HK-2 (cell line): ENCODE measurements at regions not wholly inside any gene's neighbourhood (a gene's known extent, or its start where the extent isn't known, plus 50 kb on each side); places are given as distances from the start of the nearest gene placed in this dataset.
"Not testable (repeated sequence)": the region's sequence is repeated elsewhere in the genome, so short reads cannot be mapped to it uniquely, and the experiment has no call there.

Source experiments
- DNase-seq: peaks from one replicate; pipeline ENCODE4 v3.0.0-alpha.2; 2018; ENCODE audit not compliant: unreplicated experiment

DNA sequence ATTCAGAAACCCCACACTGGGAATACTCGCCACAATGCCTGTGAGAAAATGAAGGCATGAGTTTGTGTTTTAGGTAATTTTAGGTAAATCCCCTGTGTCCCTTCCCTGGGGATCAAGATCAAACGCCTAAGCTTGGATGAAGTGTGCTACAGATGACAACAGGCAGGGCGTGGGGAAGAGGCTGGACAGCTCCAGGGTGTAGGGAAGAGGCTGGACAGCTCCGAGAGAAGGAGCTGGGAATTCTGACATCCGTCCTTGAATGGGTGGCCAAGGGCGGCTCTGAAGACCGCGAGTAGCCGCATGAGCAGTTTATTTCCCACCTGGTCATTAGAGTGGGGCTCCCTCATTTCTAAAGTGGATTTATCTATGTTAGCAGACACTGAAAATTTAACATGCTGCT is 109.7 kb downstream of the RAMP3 start:
- no peak for DNase-seq

DNA sequence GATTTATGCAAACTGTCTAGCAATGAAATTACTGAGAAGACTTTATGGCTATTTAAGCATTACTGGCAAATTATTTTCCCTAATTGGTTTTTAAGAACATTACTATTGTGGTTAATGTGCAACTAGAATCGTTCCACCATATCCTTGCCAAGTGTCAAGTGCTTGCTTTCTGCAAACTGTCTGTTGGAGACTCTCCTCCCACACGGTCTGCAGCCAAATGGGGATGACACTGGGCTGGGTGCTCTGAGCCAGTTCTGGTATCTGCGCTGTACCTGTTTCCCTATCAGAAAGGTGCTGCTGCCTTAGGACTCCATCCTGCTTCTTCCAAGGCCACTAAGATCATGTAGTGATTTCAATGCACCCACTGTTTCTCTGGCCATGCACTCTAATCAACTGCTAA is 110.4 kb downstream of the RAMP3 start:
- no peak for DNase-seq

DNA sequence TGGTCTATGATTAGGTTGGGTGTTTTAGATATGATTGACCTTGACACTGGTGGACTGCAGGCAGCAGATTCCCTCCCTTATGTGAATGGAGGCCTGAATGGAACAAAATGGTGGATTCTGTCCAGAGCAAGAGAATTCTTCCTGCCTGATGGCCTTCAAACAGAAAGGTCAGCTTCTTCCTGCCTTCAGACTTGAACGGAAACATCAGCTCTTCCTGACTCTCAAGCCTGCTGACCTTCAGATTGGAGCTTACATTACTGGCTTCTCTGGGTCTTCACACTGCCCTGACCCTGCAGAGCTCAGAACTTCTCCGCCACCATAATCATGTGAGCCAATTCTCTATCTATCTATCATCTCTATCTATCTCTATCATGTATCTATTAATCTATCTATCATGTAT is 111.6 kb downstream of the RAMP3 start:
- DNase-seq: no peak

DNA sequence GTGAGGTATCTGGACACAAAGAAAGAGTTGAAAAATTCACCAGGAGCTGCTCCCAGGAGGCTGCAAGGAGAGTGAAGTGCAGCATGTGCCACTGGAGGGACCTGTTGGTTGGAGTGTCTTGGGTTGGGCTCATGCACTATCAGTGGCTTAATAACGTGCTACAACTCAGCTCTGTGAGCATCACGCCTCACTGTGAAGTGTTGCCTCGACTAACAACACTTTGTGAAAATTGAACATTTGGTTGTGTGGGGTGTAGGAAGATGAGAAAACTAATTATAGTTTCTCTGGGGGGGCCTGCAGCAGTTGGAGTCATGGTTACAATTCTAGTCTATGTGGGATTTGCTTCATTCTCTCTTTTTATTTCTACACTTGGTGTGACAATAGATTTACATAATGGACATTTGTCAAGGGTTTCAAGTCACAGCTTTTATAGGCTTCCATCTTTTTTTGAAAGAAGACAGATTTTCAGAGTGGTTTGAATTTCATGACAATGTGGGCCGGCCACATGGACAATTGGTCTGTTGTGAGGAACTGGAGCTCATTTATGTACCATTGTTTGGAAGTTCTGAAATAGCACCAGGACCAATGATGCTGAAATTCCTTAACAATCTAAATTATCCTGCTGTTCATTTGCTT is 121.3 kb downstream of the RAMP3 start:
- no peak for DNase-seq

DNA sequence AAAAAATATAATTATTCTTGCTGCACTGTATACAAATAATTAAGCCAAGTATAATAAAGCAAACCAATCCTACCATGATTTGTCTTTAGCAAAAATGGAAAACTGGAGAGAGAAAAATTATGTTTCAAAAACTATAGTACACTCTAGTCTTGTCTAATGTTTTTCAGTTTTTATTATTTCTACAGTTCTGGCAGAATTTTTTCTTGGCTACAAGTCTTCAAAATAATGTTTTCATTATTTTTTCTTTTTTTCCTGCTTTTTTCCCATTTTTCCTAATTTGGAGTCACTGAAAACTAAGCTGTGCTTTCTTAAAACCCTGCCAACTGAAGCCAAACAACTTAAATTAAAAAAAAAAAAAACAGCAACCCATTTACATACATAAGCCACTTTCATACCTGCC is 132.0 kb downstream of the RAMP3 start:
- not testable (repeated sequence) for DNase-seq

DNA sequence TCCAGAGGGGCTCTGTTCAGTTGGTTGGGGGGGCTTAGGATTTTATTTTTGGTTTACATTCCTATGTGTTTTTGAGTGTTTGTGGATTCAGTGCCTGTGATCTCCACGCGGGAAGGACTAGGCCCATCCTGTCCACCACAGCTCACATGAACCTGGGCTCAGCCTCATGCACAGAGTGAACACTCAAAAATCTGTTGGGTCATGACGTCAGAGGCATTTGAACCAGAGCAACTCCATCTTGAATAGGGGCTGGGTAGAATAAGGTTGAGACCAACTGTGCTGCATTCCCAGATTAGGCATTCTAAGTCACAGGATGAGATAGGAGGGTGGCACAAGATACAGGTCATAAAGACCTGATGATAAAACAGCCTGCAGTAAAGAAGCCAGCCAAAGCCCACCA is 133.3 kb downstream of the RAMP3 start:
- DNase-seq: no peak

DNA sequence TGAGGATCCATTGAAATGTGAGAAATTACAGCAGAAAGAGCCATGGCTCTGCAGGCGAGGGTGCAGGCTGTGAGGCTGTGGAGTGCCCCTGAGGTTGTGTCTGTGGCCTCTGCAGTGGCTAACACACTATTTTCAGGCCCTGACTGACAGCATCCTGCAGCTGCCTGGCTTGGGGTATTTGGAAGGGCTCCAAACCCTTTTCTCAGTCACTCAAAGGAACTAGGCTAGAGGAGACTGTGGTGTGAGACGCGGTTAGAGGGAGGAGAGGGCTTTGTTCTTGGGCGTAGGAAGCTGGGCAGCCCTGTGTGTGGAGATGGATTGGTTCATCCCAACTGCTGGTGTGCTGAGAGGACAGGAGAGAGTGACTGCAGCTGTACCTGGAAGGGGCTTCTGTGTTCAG is 134.9 kb downstream of the RAMP3 start:
- no peak for DNase-seq

DNA sequence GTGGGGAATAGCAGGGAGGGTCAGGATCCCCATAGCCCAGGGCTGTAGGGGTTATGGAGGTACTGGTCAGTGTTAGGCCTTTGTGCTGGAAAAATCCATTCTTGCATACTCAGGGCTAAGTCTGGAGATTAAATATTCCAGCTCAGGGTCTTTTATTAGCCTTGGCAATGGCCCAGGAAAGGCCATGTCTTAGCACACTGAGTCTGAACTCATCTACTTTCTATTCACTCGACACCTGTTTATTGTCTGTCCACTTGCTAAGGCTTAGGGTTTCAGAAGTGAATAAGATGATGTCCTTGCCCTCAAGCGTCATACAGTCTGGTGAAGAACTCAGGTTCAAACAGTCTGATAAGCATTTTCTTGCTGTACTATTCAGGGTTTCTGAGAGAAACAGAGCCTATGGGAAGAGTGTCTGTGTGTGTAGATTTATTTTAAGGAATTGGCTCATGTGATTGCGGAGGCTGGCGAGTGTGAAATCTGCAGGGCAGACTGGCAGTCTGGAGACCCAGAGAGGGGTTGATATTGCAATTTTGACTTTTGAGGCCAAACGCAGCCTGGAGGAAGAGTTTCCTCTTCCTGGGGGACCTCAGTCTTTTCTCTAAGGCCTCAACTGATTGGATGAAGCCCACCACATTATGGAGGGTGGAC is 135.8 kb downstream of the RAMP3 start:
- no peak for DNase-seq

DNA sequence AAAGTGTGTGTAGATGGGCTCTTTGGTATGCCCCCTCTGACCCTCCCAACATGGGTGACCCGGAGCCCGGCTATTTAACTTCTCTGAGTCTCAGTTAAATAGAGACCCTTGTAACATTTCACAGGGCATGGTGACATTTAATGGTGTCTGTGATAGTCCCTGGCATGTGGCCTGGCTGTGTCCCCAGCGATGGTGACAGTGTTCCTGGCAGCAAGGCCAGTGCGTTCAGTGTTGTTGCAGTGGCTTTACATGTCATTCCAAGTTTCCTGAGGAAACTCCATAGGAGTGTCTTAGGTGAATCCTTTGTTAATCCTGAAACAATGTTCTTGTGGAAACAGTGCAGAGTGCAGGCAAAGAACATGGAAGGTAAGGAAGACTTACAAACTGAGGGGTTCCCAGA is 137.0 kb downstream of the RAMP3 start:
- no peak for DNase-seq

DNA sequence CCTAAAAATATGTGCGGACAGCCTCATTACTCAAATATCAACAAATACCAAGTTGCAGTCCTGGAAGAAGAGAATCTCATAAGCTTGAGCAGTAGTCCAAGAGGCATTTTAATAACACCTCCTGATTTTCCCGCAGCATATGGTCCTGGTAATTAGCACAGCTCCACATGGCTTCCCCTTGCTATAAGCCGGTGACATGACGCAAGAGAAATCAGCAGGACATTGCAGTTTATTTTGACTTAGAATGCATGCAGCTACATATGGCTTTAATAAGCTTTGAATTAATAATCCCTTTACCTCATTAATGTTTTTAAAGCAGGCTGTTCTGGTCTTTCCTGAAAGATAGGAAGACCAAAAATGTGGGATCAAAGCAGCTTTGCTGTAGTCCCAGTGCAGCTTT is 137.6 kb downstream of the RAMP3 start:
- no peak for DNase-seq

DNA sequence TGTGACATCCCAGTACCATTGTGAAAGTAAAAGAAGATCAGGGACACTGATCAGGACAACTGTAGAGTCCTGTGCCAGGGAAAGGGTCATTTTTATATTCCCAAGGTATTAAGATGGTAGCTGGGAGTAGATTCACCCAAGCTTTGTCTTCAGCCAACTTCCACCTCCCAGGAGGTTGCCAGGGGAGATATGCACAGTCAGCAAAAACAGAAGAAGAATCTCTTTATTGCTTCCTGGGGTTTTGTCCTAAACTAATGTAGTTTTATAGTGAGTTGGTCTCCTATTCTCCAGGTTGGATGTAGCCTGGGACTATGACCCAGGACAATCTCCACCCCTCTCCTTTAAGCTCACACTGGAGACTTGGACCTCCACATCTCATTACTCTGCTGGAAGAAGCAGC is 139.2 kb downstream of the RAMP3 start:
- no peak for DNase-seq

DNA sequence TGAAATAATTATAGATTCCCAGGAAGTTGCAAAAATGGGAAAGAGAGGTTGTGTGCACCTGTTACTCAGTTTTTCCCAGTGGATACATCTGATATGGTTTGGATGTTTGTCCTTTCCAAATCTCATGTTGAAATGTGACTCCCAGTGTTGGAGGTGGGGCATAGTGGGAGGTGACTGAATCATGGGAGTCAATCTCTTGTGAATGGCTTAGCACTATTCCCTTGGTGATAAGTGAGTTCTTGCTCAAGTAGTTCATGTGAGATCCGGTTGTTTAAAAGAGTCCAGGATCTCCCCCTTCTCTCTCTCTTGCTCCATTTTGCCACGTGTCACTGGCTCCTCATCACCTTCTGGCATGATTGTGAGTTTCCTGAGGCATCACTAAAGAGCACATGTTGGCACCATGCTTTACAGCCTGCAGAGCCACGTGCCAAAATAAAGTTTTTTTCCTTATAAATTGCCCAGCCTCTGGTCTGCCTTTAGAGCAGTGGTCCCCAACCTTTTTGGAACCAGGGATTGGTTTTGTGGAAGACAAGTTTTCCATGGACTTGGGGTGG is 149.2 kb downstream of the RAMP3 start:
- DNase-seq: no peak

DNA sequence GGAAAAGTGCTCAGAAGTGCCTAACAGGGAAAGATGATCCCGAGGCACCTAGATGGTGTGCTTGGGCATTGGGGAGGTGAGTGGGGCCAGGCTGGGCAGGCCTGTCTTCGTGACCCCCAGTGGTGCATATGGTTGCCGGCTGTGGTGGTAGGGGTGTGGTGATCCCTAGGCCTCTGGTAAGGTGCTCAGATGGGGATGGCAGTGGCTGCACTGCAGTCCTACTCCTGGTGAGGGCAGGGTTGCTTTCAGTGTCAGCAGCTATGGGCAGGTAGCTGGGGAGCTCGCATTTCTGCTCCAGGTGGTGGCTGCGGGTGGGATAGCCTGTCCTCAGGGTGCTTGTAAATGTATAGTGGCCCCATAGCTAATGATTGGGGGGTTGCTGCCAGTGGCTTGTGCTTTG is 154.0 kb downstream of the RAMP3 start:
- DNase-seq: no peak

DNA sequence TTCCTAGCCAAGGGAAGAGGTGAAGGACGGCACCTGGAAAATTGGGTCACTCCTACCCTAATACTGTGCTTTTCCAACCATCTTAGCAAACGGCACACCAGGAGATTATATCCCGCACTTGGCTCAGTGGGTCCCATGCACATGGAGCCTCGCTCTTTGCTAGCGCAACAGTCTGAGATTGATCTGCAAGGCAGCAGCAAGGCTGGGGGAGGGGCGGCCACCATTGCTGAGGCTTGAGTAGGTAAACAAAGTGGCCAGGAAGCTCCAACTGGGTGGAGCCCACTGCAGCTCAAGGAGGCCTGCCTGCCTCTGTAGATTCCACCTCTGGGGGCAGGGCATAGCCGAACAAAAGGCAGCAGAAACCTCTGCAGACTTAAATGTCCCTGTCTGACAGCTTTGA is 157.9 kb downstream of the RAMP3 start:
- DNase-seq: not testable (repeated sequence)

DNA sequence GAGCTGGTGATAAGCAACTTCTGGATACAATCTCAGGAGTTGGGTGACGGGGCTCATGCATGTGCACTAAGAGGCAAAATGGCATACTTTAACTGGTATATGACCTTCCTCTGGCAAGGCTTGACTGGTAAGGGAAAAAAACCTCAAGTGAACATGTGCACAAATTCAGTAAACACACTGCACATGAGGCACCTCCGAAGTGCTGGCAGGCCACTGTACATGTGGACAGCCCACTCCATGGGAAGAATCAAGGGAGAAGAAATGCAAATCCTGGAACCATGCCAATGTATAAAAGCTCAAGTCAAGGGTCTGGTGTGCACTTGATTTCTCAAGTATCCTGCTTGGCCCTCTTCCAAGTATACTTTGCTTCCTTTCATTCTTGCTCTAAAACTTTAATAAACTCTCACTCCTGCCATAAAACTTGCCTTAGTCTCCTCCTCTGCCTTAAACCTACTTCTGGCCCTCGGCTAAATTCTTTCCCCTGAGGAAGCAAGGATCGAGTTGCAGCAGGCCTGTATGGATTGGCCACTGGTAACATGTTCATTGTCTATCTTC is 167.2 kb downstream of the RAMP3 start:
- no peak for DNase-seq

DNA sequence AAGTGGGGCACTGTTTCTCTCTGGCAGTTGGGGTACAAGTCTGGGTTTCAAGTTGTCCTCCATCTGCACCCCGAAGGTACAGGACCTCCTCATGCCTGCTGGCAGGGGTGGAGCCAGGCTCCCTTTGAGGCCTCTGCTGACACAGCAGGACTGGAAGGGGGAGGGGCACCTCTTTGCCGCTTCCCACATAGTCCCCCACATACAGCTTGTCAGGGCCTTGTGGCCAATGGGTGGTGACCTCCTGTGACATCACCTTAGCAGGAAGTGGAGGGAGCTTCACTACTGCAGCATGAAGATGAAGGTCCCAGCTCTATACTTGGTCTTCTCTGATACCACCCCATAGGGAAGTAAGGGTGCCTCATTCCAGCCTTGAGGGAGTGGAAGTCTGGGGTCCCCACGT is 167.8 kb downstream of the RAMP3 start:
- no peak for DNase-seq

DNA sequence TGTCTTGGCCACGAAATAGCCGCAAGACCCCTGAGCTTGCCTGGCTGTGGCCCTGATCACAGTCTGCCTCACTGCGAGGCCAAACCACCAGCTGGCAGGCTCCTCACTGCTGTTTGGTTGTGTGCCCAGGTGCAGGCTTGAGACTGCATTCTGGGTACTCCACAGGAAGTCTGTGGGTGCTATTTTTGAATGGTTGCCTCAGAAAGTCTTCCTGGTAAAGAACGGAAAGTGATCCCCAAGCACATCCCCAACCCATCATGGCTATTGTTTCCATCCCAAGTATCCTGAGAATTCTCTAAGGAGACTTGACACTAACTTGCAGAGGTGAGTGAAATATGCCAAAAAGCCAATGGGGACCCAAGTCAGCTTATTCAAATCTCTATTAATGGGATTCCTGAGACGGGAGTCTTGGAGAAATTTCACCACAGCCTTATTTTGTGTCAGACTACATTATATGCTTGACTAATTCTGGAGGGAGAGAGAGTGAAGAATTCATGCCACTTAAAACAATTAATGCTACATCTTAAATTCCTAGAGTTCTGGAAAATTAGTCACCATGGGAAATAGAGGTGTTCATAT is 170.9 kb downstream of the RAMP3 start:
- DNase-seq: no peak

DNA sequence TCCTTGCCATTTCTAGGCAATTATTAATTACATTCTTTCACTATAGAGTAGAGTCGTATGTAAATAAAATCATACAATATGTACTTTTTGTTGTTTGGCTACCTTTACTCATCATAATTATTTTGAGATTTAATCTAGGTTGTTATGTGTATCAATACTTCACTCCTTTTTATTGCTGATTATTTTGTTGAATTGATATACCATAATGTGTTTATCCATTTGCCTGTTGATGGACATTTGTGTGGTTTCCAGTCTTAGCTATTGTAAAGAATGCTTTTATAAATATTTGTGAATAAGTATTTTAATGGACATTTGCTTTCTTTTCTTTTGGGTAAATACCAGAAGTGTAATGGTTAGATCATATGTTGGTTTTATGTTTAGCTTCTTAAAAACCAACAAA is 174.0 kb downstream of the RAMP3 start:
- no peak for DNase-seq

DNA sequence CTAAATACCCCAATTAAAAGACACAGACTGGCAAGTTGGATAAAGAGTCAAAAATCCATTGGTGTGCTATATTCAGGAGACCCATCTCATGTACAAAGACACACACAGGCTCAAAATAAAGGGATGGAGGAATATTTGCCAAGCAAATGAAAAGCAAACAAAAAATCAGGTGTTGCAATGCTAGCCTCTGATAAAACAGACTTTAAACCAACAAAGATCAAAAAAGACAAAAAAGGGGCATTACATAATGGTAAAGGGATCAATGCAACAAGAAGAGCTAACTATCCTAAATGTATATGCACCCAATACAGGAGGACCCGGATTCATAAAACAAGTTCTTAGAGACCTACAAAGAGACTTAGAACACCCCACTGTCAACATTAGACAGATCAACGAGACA is 177.4 kb downstream of the RAMP3 start:
- DNase-seq: not testable (repeated sequence)

DNA sequence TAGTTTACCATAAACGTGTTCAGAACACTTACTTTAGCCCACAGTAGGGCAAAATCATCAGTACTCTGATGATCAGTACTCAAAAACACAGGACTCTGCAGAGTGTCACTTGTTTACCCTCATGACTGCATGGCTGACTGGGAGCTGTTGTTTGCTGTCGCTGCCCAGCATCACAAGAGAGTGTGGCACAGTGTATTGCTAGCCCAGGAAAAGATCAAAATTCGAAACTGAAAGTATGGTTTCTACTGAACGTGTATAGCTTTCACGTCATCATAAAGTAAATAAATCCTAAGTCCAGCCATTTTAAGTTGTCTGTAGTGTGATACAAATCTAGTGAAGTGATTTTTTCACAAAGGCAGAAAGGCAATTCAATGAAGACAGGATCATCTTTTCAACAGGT is 184.6 kb downstream of the RAMP3 start:
- no peak for DNase-seq

DNA sequence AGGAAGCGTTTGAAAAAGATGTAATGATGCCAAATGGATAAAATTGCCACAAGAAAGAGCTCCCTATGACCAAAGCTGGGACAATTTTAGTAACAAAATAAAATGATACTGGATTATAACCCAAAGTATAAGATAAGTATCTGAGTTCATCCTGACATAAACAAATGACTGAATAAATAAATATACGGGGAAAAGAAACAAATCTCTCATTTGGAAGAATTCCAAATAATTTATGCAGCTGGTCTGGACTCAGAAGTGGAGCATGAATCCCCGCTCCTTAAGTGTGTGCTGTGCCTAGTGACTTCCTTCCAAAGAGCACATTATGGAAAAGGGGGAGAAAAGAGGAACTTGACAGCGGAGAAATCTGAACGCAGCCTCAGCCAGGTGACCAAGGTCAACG is 186.2 kb downstream of the RAMP3 start:
- DNase-seq: no peak

DNA sequence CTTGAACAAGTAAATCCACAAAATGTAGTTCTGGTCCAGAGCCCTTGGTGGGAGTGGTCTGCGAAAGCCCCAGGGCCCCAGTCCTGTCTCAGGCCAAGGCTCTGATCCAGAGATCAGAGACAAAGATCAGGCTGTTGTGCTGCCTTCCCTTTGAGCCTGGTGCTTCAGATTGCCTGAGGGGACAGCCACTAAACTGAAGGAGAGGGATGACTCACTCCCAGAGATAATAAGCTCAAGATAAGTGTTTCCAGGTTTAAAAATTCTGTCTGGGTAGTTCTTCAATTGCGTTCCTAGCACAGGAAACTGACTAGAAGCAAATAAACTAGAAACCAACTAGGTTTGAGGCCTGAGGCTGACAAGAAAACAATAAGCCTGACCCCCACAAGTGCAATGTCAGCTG is 190.2 kb downstream of the RAMP3 start:
- DNase-seq: no peak

DNA sequence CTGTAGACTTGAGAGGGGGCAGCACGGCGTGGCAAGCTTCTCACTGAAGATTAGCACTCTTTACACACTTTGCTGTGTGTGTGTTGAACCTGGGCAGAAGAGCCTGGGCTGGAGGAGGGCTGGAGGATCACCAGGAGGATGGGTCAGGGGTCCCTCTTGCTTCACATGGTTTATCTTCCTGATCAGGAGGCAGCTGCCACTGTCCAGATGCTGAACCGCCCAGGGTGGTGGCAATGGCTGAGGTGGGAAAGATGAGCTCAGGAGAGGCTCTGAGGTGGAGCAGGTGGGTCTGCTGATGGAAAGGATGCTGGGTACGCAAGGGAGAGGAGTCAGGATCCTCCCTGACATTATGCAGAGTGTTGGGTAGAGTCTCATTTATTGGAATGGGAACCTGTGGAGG is 191.5 kb downstream of the RAMP3 start:
- no peak for DNase-seq
